COR-L47 (cell line): ENCODE measurements at regions not wholly inside any gene's neighbourhood (a gene's known extent, or its start where the extent isn't known, plus 50 kb on each side); places are given as distances from the start of the nearest gene placed in this dataset.
"Not testable (repeated sequence)": the region's sequence is repeated elsewhere in the genome, so short reads cannot be mapped to it uniquely, and the experiment has no call there.

ENCODE experiments used
- DNase-seq: peaks from one replicate; lab custom pipeline; 2025; lab: John Stamatoyannopoulos, UW

GRCh38 chr6:144652292-144652891 is 367.3 kb downstream of the UTRN start:
- no peak for DNase-seq

DNA sequence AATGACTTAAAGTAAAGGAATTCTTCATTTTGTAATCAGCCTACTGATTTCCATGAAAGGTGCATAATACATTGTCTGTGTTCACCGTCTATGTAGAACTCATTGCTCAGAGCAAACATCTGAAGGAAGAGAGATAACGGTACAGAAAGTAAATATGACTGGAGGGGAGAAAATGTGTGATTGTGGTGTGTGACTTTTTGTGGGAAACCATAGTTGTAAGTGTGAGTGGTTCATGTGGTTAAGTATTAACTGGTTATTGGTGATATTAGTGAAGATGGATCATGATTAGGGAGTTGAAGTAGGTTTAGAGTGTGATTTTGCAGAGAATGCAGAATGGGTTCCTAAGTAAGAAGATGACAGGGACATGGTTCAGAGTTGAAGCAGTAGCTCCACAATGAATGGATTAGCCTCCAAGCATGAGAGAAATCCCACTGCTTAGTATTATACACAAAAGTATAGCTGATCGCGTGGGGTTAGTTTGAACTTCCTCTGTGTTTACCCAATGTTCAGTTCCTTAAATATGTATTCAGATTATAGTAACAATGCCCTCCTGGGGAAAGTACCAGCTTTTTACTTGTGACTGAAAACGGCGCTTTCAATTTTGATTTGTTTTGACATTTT is 368.9 kb downstream of the UTRN start:
- DNase-seq: no peak

DNA sequence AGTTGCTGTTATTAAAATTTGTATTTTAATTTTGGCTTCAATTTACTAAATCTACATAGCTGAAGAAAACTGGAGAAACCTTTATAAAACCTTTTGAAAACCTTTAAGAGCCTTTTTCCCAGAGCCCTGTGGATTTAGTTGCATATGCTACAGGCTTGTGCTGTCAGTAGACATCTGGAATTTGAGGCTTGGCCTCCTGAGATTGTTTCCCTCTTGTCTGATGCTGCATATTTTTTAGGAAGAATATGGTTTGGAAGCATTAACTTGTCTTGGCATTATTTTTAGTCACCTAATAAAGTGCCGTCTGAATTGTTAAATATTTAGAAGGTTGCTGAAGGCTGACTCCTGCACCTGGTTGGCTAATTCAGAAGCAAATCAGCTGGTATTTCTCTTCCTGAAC is 369.4 kb downstream of the UTRN start:
- DNase-seq: no peak

DNA sequence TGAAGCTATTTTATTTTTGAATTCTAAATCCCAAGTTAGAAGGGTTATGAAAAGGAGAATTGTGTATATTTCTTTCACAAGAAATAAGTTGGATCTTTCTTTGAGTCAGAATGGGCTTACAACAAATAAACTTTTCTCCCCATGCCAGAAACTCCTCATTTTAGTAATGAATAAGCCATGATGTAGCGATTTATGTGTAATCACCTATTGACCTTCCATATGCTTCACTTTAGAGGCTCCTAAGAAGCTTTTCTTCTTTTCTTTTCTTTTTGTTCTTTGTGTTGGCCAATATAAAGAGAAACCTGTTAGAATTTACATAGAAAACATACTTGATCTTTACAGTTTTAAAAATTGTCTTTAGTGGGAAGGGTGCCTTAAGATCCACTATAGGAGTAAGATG is 370.2 kb downstream of the UTRN start:
- DNase-seq: no peak

DNA sequence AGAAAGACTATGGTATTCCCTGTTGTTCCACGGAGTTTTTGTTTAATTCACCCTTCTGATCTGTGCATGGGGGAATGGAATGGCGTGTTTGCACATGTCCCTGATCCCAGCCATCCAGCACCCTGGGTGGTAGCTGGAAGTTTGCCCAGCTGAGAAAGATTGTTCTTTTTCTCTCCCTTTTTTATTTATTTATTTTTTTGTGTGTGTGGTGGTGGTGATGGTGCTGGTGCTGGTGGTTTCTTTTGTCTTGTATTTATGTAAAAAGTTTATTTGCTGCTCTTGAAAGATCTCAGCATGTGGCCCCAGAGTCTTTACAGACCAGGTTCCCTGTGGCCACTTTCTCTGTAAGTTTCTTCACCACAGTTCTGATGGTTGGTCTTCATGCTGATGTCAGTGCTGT is 372.6 kb downstream of the UTRN start:
- DNase-seq: peak; percentile 70

DNA sequence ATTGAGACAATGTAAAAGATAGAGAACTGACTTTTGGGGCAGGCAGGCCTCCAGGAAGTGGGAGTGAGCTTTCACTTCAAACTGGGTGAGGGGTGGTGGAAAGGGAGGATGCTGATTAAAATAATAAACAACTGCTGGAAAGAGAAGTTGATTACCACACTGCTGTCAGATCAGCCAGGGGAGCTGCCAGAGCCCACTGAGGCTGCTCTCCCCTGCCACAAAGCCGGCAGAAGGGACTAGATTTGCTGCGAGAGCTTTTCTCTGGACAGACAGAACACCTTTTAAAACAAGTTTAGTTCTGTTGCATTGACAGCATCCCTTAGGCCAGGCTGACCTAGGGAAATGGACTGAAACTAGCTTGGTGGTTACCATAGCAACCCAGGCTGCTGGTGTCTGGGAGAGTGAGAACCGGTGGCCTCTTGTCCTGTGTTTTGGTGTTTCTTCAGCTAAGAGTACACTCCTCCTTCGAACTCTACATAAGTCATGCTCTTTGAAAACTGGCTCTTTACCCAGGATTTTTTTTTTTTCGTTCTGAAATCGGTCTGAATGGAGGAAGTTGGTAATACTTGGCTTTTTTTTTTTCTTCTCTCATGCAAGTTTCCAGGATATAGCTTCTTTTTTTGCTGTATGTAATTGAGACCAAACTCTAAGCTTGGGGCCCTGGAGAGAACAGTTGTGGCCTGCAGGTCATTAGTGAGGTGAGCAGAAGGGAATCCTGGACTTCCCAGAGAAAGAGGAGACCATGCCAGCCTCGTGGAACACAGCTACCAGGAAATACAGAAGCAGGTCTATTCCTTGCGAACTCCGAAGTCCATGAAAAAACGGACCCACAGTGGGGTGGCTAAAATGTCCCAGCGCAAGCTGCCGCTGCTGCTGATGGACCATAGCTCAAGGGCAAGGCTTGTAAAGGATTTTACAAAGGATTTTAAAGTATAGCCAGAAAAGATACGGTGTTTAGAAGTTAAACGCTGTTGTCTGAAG is 374.4 kb downstream of the UTRN start:
- peak; percentile 23 for DNase-seq

DNA sequence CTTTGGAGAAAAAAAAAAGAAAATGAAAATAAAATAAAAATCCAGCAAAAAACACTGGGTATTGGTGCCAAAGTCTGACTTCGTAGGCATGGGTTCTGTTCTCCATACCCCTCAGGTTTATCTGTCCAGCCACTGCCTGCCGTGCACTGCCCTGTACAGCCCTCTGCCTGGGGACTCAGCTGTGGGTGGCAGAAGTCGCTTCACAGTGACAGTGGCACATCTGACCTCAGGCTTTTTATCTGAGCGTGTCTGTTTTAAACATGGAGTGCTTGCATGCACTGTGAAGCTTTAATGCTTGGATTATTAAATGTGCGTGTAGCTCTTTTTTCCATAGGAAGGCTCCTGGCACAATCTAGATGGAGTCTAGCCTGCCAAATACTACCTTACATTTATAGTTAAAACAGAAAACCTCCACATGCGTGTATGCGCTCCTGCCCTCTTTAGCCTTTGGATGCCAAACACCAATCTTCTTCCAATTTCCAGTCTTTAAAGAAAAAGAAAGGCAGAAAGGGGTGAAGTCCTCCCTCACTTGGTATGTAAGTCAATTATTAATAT is 375.5 kb downstream of the UTRN start:
- DNase-seq: no peak

DNA sequence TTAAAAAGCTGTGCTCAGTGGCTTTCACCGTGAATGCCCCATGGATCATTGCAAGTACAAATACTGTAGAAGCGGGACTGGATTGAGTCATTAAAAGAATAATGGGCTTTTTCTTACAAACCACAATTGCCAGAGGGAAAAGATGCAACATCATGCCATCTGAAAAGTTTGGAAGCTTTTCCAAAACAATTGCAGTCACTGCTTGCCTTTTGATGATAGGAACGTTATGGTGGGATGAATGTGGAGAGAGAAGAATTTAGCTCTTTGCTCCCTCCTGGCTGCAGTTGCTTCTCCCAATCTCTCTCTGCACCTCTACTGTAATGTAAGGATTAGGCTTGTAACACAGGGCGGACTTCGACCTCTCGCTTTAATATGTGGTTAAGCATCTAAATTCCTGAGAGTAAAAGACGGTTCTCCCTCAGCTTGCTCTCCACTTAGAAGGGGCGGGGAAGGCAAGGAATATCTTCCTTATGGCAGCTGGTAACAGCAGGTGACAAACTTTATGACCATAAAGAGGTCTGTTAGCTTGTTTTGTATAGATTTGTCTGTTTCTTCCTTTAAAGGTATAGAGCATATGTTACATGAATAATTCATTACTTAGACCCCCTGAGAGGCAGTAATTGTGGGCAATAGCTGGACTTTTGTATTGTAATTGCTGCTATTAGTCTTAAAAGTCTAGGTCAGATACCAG is 376.1 kb downstream of the UTRN start:
- no peak for DNase-seq

DNA sequence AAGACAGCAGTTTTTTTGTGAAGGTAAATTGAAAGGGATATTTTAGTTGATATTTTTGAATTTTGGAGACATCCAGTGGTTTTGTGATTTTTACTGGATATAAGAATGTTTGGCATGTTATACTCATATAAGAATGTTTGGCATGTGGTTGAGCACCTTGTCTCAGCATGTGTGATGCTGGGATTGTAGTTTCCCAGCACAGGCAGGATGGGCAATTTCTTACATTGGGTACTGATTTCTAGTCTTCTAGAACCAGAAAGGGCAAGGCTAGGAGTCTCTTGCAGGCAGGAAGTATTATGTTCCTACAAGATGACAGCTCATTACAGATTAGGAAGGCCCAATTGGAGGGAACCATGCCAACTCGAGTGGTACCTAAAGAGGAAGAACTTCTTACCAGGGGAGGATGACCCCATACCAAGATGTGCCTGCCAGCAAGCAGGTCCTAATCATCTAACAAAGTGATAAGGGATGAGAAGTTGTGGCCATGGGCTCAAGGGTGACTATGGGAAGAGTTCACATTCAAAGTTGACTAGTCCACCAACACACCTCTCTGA is 377.8 kb downstream of the UTRN start:
- no peak for DNase-seq

GRCh38 chr6:144664281-144664680 is 379.1 kb downstream of the UTRN start:
- DNase-seq: no peak

DNA sequence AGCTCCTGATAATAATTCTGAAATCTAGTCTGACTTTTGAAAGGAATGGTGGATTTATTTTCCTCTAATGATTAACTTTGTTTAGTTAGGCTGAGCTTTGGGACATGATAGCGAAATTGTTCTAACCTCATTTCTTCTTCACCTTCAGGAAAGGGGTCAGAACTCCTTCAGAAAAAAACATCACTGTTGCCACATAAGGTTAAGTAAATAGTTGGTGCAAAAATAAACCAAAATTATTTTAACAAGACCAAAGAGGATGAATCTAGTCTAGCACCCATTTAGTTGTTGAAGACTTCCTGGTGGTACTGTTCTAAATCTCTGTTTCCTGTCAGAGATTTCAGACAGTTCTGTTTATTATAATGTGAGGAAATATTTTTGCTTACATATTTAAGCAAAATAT is 379.8 kb downstream of the UTRN start:
- DNase-seq: no peak

DNA sequence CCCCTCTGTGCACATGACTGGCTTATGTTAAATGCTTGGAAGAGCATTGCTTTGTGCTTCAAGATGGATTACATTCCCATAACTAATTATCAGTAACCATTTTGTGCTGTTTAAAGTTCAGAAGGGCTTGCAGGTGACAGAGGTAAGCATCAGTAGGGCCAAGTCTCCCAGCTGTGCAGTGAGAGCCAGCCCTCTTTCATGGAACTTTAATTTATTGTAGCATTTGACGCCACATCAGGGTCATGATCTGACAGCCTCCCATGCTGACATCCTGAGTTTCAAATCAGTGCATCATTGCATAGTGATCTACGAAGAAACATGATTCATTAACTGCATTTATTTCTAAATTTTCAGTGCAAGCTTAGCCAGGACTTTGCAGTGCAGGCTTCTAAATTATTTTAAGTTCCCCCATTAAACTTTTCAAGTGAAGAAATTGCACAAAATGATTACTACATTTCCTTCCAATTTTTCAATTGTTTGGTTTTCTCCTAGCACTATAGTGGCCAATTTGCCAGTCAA is 380.9 kb downstream of the UTRN start:
- no peak for DNase-seq

DNA sequence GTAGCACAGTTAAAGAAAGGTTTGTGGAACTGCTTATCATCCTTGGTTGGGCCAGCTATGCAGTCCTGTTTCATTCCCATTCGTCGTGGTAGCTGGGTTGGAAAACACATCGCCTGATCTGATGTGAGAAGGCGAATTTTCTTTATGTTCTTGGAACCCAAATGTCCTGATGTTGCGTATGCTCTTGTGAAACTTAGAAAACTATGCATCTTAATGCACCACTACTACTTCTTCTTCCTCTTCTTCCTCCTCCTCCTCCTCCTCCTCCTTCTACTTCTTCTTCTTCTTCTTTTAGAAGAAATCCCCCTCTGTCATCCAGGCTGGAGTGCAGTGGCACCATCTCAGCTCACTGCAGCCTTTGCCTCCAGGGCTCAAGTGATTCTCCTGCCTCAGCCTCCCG is 381.6 kb downstream of the UTRN start:
- DNase-seq: no peak

- no peak for DNase-seq
These were observed 382.7 kb downstream of the UTRN start for GRCh38 chr6:144667532-144668503.

GRCh38 chr6:144670259-144670658 is 385.1 kb downstream of the UTRN start:
- not testable (repeated sequence) for DNase-seq

GRCh38 chr6:144673807-144674206 is 388.7 kb downstream of the UTRN start:
- DNase-seq: no peak

DNA sequence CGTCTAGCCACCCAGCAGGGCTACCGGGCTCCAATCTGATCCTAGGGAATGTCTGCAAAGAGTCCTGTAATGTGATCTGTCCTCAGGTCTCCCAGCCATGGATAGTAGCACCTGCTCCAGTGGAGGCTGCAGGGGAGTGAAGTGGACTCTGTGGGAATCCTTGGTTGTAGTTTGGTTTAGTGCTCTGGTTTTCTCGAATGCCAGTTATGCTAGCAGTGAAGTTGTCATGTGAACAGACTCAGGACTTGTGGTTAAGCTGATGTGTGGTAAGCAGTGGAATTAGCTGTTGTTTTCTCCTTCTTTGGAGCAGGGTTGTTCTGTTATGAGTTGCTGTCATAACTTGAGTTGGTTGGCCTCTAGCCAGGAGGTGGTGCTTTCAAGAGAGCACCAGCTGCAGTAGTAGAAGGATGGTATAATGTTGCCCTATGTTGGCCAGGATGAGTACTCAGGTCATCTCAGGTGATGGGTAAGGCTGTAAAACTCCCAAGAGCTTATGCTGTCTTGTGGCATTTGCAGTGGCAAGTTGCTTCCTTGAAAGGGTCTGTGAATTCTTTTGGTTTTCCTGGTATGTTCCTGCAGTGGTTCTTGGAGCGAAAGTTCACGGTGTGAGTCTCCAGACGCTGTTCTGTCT is 390.2 kb downstream of the UTRN start:
- DNase-seq: no peak

- not testable (repeated sequence) for DNase-seq
These were observed 391.2 kb downstream of the UTRN start for GRCh38 chr6:144676310-144676709.

- DNase-seq: not testable (repeated sequence)
These were observed 392.1 kb downstream of the UTRN start for GRCh38 chr6:144677263-144677662.

DNA sequence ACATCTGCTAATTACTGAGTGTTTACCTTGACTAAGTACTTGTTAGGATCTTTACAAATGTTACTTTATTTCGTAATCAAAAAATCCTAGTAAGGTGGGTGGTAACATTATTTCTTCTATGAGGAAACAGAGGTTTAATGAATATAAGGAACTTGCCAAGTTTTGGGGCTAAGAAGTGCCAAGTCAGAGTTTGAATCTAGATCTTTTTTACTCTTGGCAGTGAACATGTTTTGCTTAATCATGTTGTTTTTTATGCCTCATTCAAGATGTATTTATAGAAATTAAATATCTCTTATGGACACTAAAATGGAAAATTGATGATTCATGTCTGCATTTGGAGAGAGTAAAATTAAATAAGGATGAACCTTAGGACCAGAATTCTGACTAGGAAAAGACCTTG is 393.7 kb downstream of the UTRN start:
- DNase-seq: no peak
